ENCODE measurements at regions not wholly inside any gene's neighbourhood (a gene's known extent, or its start where the extent isn't known, plus 50 kb on each side); places are given as distances from the start of the nearest gene placed in this dataset.
A peak's percentile ranks its signal among the peaks of the same experiment; 100 is the strongest.

DNA sequence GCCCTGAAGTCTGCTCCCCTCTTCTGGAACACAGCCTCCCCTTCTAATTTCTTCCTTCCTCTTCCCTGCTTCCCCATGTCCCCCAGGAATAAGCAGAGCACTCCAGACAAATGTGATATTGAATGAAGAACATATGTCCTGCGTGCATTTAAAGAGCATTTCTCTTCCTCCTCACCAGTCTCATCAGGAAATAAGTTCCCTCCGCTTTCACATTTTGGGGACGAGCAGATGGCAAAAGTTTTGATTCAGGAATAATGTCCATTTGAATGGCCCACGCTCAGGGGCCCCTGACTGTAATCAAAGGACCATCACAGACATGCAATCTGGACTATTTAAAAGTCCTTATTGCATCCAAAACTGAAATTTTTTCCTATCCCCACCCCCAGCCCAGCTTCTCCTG is 316.1 kb downstream of the CDK5RAP2 start (continued):
- no peak for TF ChIP-seq E2F4 (CRISPR knock-in tag; IDR thresholded peaks at IDR 0.05; ENCODE audit: borderline replicate concordance, low read depth)
- TF ChIP-seq, protein P1, sequence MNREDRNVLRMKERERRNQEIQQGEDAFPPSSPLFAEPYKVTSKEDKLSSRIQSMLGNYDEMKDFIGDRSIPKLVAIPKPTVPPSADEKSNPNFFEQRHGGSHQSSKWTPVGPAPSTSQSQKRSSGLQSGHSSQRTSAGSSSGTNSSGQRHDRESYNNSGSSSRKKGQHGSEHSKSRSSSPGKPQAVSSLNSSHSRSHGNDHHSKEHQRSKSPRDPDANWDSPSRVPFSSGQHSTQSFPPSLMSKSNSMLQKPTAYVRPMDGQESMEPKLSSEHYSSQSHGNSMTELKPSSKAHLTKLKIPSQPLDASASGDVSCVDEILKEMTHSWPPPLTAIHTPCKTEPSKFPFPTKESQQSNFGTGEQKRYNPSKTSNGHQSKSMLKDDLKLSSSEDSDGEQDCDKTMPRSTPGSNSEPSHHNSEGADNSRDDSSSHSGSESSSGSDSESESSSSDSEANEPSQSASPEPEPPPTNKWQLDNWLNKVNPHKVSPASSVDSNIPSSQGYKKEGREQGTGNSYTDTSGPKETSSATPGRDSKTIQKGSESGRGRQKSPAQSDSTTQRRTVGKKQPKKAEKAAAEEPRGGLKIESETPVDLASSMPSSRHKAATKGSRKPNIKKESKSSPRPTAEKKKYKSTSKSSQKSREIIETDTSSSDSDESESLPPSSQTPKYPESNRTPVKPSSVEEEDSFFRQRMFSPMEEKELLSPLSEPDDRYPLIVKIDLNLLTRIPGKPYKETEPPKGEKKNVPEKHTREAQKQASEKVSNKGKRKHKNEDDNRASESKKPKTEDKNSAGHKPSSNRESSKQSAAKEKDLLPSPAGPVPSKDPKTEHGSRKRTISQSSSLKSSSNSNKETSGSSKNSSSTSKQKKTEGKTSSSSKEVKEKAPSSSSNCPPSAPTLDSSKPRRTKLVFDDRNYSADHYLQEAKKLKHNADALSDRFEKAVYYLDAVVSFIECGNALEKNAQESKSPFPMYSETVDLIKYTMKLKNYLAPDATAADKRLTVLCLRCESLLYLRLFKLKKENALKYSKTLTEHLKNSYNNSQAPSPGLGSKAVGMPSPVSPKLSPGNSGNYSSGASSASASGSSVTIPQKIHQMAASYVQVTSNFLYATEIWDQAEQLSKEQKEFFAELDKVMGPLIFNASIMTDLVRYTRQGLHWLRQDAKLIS (CRISPR knock-in tag; IDR thresholded peaks at IDR 0.05; ENCODE audit: borderline replicate concordance) = no peak
- no peak for TF ChIP-seq ATF1 (CRISPR knock-in tag; IDR thresholded peaks at IDR 0.05)
- no peak for TF ChIP-seq FOXJ3 (CRISPR knock-in tag; IDR thresholded peaks at IDR 0.05; ENCODE audit: borderline replicate concordance)
- no peak for TF ChIP-seq ZNF317 (CRISPR knock-in tag; IDR thresholded peaks at IDR 0.05; ENCODE audit: borderline replicate concordance, low read depth)
- TF ChIP-seq, protein P2, sequence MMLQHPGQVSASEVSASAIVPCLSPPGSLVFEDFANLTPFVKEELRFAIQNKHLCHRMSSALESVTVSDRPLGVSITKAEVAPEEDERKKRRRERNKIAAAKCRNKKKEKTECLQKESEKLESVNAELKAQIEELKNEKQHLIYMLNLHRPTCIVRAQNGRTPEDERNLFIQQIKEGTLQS (CRISPR knock-in tag; conservative IDR thresholded peaks at IDR 0.05) = no peak
- TF ChIP-seq, protein P3, sequence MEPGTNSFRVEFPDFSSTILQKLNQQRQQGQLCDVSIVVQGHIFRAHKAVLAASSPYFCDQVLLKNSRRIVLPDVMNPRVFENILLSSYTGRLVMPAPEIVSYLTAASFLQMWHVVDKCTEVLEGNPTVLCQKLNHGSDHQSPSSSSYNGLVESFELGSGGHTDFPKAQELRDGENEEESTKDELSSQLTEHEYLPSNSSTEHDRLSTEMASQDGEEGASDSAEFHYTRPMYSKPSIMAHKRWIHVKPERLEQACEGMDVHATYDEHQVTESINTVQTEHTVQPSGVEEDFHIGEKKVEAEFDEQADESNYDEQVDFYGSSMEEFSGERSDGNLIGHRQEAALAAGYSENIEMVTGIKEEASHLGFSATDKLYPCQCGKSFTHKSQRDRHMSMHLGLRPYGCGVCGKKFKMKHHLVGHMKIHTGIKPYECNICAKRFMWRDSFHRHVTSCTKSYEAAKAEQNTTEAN (CRISPR knock-in tag; IDR thresholded peaks at IDR 0.05) = no peak
- no peak for TF ChIP-seq SOX15 (CRISPR knock-in tag; IDR thresholded peaks at IDR 0.05)
- TF ChIP-seq GRHL2 (CRISPR knock-in tag; IDR thresholded peaks at IDR 0.05; ENCODE audit: insufficient replicate concordance, severe bottlenecking) = no peak
- no peak for TF ChIP-seq ELF4 (CRISPR knock-in tag; IDR thresholded peaks at IDR 0.05; ENCODE audit: low read depth)
- TF ChIP-seq NFE2L1 (CRISPR knock-in tag; IDR thresholded peaks at IDR 0.05) = no peak

DNA sequence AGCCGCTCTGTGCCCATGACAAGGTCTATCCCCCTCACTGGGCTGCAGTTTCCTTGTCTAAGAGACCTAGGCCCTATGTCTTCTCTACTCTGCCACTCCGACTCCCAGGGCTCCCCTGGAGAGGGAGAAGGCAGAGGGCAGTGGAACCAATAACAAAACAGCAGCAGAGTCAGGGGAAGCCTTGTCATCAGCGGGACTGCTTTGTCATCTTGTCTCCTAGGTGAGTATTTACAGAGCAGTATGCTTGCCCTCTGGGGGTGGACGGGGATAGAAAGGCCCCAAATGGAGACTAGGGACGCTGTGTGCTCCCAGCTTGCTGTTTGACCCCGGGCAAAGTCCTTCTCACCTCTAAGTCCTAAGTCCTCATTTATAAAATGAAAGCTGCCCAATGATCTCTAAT is 318.5 kb downstream of the CDK5RAP2 start:
- peaks cover 4% of the 10 kb centered on the region for H3K4me1 Mint-ChIP-seq
- peak; percentile 41; the same call in 1 of the 2 replicates for ATAC-seq
- TF ChIP-seq GTF2I (CRISPR knock-in tag; conservative IDR thresholded peaks at IDR 0.05) (no peak), SMAD3 (CRISPR knock-in tag; IDR thresholded peaks at IDR 0.05; ENCODE audit: borderline replicate concordance) (no peak), E2F4 (CRISPR knock-in tag; IDR thresholded peaks at IDR 0.05; ENCODE audit: borderline replicate concordance, low read depth) (no peak), IRF1 (CRISPR knock-in tag; IDR thresholded peaks at IDR 0.05) (no peak), FOXJ3 (CRISPR knock-in tag; IDR thresholded peaks at IDR 0.05; ENCODE audit: borderline replicate concordance) (no peak)
- TF ChIP-seq, protein P4, sequence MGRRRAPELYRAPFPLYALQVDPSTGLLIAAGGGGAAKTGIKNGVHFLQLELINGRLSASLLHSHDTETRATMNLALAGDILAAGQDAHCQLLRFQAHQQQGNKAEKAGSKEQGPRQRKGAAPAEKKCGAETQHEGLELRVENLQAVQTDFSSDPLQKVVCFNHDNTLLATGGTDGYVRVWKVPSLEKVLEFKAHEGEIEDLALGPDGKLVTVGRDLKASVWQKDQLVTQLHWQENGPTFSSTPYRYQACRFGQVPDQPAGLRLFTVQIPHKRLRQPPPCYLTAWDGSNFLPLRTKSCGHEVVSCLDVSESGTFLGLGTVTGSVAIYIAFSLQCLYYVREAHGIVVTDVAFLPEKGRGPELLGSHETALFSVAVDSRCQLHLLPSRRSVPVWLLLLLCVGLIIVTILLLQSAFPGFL (CRISPR knock-in tag; IDR thresholded peaks at IDR 0.05; ENCODE audit: borderline replicate concordance) = no peak
- no peaks in the 10 kb centered on the region for H3K36me3 Mint-ChIP-seq
- CTCF ChIA-PET = interaction anchor here (0.7 kb wide), 1 partner anchor 753 kb away, joined by 3 read pairs; no protein-coding TSS in a partner anchor
- H3K27me3 Mint-ChIP-seq (ENCODE audit: low read depth) = no peaks in the 10 kb centered on the region
- POLR2A ChIA-PET = no interaction called here
- DNase-seq (ENCODE audit: low spot score) = no peak
- H3K27ac Mint-ChIP-seq = no peak overlapping the region
- H3K4me3 Mint-ChIP-seq = no peak overlapping the region
- H3K9me3 Mint-ChIP-seq = peaks cover 8% of the 10 kb centered on the region; the same call in 1 of the 2 replicates
